Colonic mucosa (tissue), 4 donors: ENCODE measurements at regions not wholly inside any gene's neighbourhood (a gene's known extent, or its start where the extent isn't known, plus 50 kb on each side); places are given as distances from the start of the nearest gene placed in this dataset.

Experiments
- DNase-seq: peaks from one replicate; pipeline ENCODE4 v3.0.0-alpha.2; 2020
- H3K27ac ChIP-seq: fragments of 200-600 bp; one replicate; pipeline ENCODE4 v1.8.0; 2021
- H3K27me3 ChIP-seq: fragments of 200-600 bp; one replicate; pipeline ENCODE4 v1.8.0; 2021
- H3K36me3 ChIP-seq: fragments of 200-600 bp; one replicate; pipeline ENCODE4 v1.8.0; 2021
- H3K4me1 ChIP-seq: fragments of 200-600 bp; one replicate; pipeline ENCODE4 v1.8.0; 2021; ENCODE audit warnings: mild to moderate bottlenecking
- H3K4me3 ChIP-seq: fragments of 200-600 bp; one replicate; pipeline ENCODE4 v1.8.0; 2021
- H3K9ac ChIP-seq, 2 donors: one replicate each; pipeline ENCODE4 v1.7.0; 2013; ENCODE audit warnings: control low read depth in 2 of 2, low read depth in 2 of 2, low read length in 2 of 2
- H3K9me3 ChIP-seq: fragments of 200-600 bp; one replicate; pipeline ENCODE4 v1.8.0; 2021
- intact Hi-C: fragments of 100-400 bp; cut with DNase I; formaldehyde crosslinking; loops from one replicate; pipeline ENCODE4 v1.14.1; 2022
- TF ChIP-seq, protein P1 (sequence below): fragments of 200-600 bp; IDR thresholded peaks from one replicate; pipeline ENCODE4 v1.8.0; 2022; ENCODE audit warnings: antibody characterized with exemption, mild to moderate bottlenecking
- donor health status: healthy.
- donor health status: DM: no; HTN: no; CAD: no.
- donor health status: DM: no; HTN: no; CAD: no.

DNA sequence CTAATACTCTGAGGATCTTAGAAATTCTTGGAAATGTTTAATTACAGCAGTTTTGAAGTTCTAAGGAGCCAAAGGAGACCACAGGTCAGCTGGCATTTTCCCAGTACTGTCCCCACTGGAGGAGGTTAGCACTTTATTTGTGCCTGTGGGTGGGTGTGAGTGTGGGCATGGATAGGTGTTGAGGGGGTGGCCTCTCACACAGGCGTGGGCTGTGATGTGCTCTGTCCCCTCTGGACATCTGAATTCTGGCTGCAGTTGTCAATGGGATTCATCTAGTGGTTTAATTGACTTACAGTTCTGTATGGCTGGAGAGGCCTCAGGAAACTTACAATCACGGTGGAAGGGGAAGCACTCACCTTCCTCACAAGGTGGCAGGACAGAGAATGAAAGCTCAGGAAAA, 135.4 kb upstream of the NAMPT start:
- intact Hi-C loops, result no loop called here
- Histone ChIP-seq H3K4me1 (peaks cover 5% of the 10 kb centered on the region), H3K9ac (no peak overlapping the region), H3K27me3 (no peaks in the 10 kb centered on the region), H3K9me3 (no peaks in the 10 kb centered on the region), H3K36me3 (no peaks in the 10 kb centered on the region), H3K4me3 (no peak overlapping the region), H3K27ac (peak overlapping the region; percentile 71)
- TF ChIP-seq, protein P1, sequence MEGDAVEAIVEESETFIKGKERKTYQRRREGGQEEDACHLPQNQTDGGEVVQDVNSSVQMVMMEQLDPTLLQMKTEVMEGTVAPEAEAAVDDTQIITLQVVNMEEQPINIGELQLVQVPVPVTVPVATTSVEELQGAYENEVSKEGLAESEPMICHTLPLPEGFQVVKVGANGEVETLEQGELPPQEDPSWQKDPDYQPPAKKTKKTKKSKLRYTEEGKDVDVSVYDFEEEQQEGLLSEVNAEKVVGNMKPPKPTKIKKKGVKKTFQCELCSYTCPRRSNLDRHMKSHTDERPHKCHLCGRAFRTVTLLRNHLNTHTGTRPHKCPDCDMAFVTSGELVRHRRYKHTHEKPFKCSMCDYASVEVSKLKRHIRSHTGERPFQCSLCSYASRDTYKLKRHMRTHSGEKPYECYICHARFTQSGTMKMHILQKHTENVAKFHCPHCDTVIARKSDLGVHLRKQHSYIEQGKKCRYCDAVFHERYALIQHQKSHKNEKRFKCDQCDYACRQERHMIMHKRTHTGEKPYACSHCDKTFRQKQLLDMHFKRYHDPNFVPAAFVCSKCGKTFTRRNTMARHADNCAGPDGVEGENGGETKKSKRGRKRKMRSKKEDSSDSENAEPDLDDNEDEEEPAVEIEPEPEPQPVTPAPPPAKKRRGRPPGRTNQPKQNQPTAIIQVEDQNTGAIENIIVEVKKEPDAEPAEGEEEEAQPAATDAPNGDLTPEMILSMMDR, result no peak
- no peak for DNase-seq

DNA sequence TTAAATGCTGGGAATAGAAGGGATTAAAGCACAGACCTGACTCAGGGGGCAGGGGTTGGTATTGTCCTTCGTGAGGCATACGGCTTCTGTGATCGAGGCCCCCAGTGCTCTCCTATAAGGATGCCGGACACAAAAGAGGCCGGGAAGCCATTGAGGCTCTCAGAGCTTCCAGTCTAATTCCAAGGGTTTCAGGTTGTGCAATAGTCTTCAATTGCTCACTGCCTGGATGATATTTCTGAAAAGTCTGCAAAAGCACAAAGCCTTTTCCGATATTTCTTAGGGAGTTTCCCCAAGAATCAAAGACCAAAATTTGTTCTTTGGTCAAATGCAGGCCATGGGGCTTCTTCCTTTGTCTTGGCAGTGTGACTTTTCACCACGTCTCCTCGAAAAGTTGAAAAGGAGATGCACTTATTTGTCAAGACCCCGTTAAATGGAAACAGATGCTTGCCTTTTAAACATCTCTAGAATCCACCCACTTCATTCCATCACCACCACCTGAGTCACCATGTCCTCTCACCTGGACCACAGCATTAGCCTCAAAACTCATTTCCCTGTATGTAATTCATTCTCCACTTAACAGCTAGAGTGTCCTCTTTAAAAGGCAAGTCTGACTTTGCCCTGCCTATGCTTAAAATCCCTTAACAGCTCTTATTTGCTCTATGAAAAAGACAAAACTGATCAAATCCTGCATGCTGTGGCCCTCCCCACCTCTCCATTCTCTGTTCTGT, 134.8 kb upstream of the NAMPT start:
- Histone ChIP-seq H3K4me1 (peaks cover 4% of the 10 kb centered on the region), H3K27me3 (no peaks in the 10 kb centered on the region), H3K9me3 (no peaks in the 10 kb centered on the region), H3K4me3 (no peak overlapping the region), H3K27ac (no peak overlapping the region), H3K9ac (no peak overlapping the region), H3K36me3 (no peaks in the 10 kb centered on the region)
- intact Hi-C loops, result no loop called here
- TF ChIP-seq, protein P1, result no peak
- no peak for DNase-seq

DNA sequence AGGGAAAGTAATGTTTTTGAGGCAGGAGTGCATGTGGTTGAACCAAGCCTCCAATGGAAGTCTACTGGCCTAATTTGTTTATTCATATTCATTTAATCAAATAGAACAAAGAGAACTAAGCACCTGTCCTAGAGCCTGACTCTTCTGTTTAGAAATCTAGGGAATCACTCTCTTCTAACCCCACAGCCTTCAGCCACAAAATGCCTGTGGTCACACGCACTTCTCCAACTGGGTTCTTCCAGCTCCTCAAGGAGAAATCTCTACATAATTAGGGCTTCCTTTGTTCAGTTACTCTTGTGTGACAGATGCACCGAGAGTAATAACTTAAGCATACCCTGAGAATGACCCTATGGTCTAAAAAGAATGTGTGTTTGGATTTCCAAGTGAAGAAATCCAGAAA, 133.7 kb upstream of the NAMPT start:
- TF ChIP-seq, protein P1, result no peak
- Histone ChIP-seq H3K4me1 (no peaks in the 10 kb centered on the region), H3K27ac (no peak overlapping the region), H3K36me3 (no peaks in the 10 kb centered on the region), H3K9me3 (no peaks in the 10 kb centered on the region), H3K4me3 (no peak overlapping the region), H3K27me3 (no peaks in the 10 kb centered on the region), H3K9ac (no peak overlapping the region)
- intact Hi-C loops, result no loop called here
- DNase-seq, result no peak

DNA sequence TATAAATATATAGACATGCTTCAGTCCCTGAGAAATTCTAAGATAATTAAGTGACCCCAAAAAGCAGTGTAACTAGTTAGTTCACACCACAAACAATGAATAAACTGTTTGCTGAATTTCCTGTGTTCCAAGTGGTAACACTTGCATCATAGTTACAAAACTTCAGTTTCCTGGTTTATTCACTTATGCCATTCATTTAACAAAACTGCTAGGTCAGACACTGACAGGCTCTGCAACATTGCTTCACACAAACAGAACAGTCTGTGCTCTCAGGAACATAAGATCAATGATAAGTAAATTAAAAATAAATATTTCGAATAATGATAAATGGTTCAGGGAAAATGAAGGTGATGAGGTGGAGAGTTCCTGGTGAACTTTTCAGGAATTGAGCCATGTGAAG, 133.3 kb upstream of the NAMPT start:
- Histone ChIP-seq H3K4me1 (no peaks in the 10 kb centered on the region), H3K4me3 (no peak overlapping the region), H3K27me3 (no peaks in the 10 kb centered on the region), H3K27ac (no peak overlapping the region), H3K36me3 (no peaks in the 10 kb centered on the region), H3K9ac (no peak overlapping the region), H3K9me3 (no peaks in the 10 kb centered on the region)
- DNase-seq, result no peak
- TF ChIP-seq, protein P1, result no peak
- intact Hi-C loops, result no loop called here

DNA sequence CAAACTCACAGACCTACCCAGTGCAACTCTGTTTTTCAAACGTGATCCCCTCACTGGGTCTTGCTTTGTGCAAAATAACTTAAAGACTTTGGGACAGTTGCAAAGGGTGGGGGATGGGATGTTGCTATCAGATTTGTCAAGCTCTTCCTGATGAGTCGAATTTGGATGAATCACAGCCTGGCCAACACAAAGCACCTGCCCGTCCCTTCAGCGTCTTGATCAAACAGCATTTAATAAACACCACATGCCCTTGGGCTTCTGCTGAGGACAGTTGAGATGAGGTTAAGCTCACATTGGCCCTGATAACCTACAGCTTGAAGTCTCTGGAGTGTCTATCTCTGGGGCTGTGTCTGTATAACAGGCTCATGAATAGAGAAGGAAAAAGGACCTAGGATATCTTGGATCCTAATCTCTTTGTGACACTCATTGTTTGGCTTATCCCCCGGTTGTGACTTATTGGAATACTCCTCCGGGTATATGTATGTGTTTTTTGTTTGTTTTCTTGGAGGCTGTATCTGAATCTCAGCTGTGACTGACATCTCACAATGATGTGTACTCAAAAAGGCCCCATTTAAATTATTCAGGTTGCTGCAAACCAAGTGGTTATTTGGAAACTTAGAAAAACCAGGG, 132.6 kb upstream of the NAMPT start:
- intact Hi-C loops, result no loop called here
- Histone ChIP-seq H3K27me3 (no peaks in the 10 kb centered on the region), H3K27ac (no peak overlapping the region), H3K36me3 (no peaks in the 10 kb centered on the region), H3K4me3 (no peak overlapping the region), H3K9me3 (no peaks in the 10 kb centered on the region), H3K9ac (no peak overlapping the region), H3K4me1 (no peaks in the 10 kb centered on the region)
- DNase-seq, result no peak
- TF ChIP-seq, protein P1, result no peak
